ENCODE measurements at regions not wholly inside any gene's neighbourhood (a gene's known extent, or its start where the extent isn't known, plus 50 kb on each side); places are given as distances from the start of the nearest gene placed in this dataset.

GRCh38 chr6:91659891-91660290 lies 1073.0 kb upstream of the MAP3K7 start:
- DNase-seq (no peak), FAIRE-seq (no peak), ATAC-seq (no peak)
- no peak for TF ChIP-seq CTCF (IDR thresholded peaks at IDR 0.05)
- 60 to 78% methylated on average over 1 of the region's 1 CpG for WGBS, 2 donors
- H3K4me1 ChIP-seq: no peaks in the 10 kb centered on the region
- no peaks in the 10 kb centered on the region for H3K27me3 ChIP-seq
- H3K9me3 ChIP-seq: no peaks in the 10 kb centered on the region
- no peak overlapping the region for H3K4me3 ChIP-seq
- no peaks in the 10 kb centered on the region for H3K36me3 ChIP-seq
- no peak overlapping the region for H3K27ac ChIP-seq
- intact Hi-C loops (cut with DNase I): no loop called here

- WGBS, 2 donors: 37 to 42% methylated on average over 6 of the region's 6 CpGs
- intact Hi-C loops (cut with DNase I): no loop called here
Measured at GRCh38 chr6:91654793-91655192, 1067.9 kb upstream of the MAP3K7 start.

GRCh38 chr6:91654357-91654756 lies 1067.5 kb upstream of the MAP3K7 start:
- Histone ChIP-seq H3K36me3 (no peaks in the 10 kb centered on the region), H3K9me3 (no peaks in the 10 kb centered on the region), H3K27me3 (no peaks in the 10 kb centered on the region), H3K4me1 (no peaks in the 10 kb centered on the region), H3K4me3 (no peak overlapping the region), H3K27ac (no peak overlapping the region)
- DNase-seq (no peak), ATAC-seq (no peak), FAIRE-seq (no peak)
- no peak for TF ChIP-seq CTCF (IDR thresholded peaks at IDR 0.05)
- intact Hi-C loops (cut with DNase I): no loop called here
- 17 to 19% methylated on average over 3 of the region's 3 CpGs for WGBS, 2 donors

More at GRCh38 chr6:91654793-91655192, 1067.9 kb upstream of the MAP3K7 start:
- H3K27ac ChIP-seq: no peak overlapping the region
- H3K4me1 ChIP-seq: no peaks in the 10 kb centered on the region
- no peaks in the 10 kb centered on the region for H3K36me3 ChIP-seq
- no peak overlapping the region for H3K4me3 ChIP-seq
- FAIRE-seq (no peak), ATAC-seq (no peak), DNase-seq (no peak)
- H3K27me3 ChIP-seq: no peaks in the 10 kb centered on the region
- H3K9me3 ChIP-seq: no peaks in the 10 kb centered on the region
- TF ChIP-seq CTCF (IDR thresholded peaks at IDR 0.05): no peak

- Histone ChIP-seq H3K27ac (no peak overlapping the region), H3K9me3 (no peaks in the 10 kb centered on the region), H3K27me3 (no peaks in the 10 kb centered on the region), H3K4me1 (no peaks in the 10 kb centered on the region), H3K4me3 (no peak overlapping the region), H3K36me3 (no peaks in the 10 kb centered on the region)
- DNase-seq (no peak), ATAC-seq (no peak), FAIRE-seq (no peak)
- WGBS, 2 donors: 6 to 9% methylated on average over 5 of the region's 5 CpGs
- intact Hi-C loops (cut with DNase I): no loop called here
- TF ChIP-seq CTCF (IDR thresholded peaks at IDR 0.05): no peak
Measured at GRCh38 chr6:91653895-91654294, 1067.0 kb upstream of the MAP3K7 start.

- Histone ChIP-seq H3K4me3 (no peak overlapping the region), H3K4me1 (no peaks in the 10 kb centered on the region), H3K9me3 (no peaks in the 10 kb centered on the region), H3K27ac (no peak overlapping the region), H3K36me3 (no peaks in the 10 kb centered on the region), H3K27me3 (no peaks in the 10 kb centered on the region)
- 51 to 70% methylated on average over 6 of the region's 6 CpGs for WGBS, 2 donors
- TF ChIP-seq CTCF (IDR thresholded peaks at IDR 0.05): no peak
- ATAC-seq (no peak), DNase-seq (no peak), FAIRE-seq (no peak)
- intact Hi-C loops (cut with DNase I): no loop called here
Measured at GRCh38 chr6:91653076-91653723, 1066.3 kb upstream of the MAP3K7 start.
